ENCODE measurements at regions not wholly inside any gene's neighbourhood (a gene's known extent, or its start where the extent isn't known, plus 50 kb on each side); places are given as distances from the start of the nearest gene placed in this dataset.

DNA sequence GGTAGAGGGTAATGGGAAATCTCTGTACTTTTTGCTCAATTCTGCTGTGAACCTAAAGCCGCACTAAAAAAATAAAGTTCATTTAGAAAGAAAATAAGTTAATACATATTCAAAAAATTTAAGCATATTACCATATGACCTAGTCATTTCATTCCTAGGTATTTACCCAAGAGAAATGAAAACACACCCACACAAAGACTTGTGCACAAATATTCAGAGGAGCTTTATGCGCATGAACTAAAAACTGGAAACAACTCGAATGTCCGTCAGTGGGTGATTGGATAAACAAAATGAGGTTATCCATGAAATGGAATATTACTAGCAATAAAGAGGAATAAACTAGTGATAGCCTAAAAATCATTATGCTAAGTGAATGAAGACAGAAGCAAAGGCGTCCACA, 62.6 kb upstream of the ZNRF2 start:
- H3K36me3 ChIP-seq (ENCODE audit: low read depth, low read length), result no peaks in the 10 kb centered on the region
- TF ChIP-seq EZH2 (IDR thresholded peaks at IDR 0.05; ENCODE audit: low read length, unreplicated experiment) (no peak), CTCF (conservative IDR thresholded peaks at IDR 0.05; ENCODE audit: low read depth, low read length) (no peak), EZH2phosphoT487 (IDR thresholded peaks at IDR 0.05; ENCODE audit: borderline replicate concordance, low read length) (no peak)
- DNase-seq (no peak), ATAC-seq (no peak)
- H3K9me2 ChIP-seq (replicated peaks; ENCODE audit: low read length), result no peaks in the 10 kb centered on the region
- H3K79me2 ChIP-seq (ENCODE audit: low read length), result no peaks in the 10 kb centered on the region
- no peak overlapping the region for H3K27ac ChIP-seq (ENCODE audit: low read length)
- H4K20me1 ChIP-seq (ENCODE audit: low read length), result no peaks in the 10 kb centered on the region
- no peaks in the 10 kb centered on the region for H3K27me3 ChIP-seq (ENCODE audit: low read length)
- no TSS peak for BruUV-seq (replicated peaks)
- H2AFZ ChIP-seq (ENCODE audit: low read length), result no peak overlapping the region
- peaks cover 28% of the 10 kb centered on the region for H3K4me1 ChIP-seq (ENCODE audit: insufficient read depth, low read length)
- 0 out of 2 replicates have a peak, but pooled peaks cover 7% of the 10 kb centered on the region for H3K9me3 ChIP-seq (ENCODE audit: low read length)
- H3F3A ChIP-seq (ENCODE audit: low read length, unreplicated experiment), result no peaks in the 10 kb centered on the region
- no peak overlapping the region for H3K4me2 ChIP-seq (ENCODE audit: low read length)
- no peak overlapping the region for H3K9ac ChIP-seq (ENCODE audit: low read length)
- intact Hi-C loops (cut with micrococcal nuclease), result no loop called here
- POLR2A ChIA-PET (ENCODE audit: unreplicated experiment), result no interaction called here
- no peak overlapping the region for H3K4me3 ChIP-seq (ENCODE audit: low read length)
- CTCF ChIA-PET, result no interaction called here

GRCh38 chr7:30222515-30223215, 61.7 kb upstream of the ZNRF2 start:
- ChIA-PET CTCF (no interaction called here), POLR2A (ENCODE audit: unreplicated experiment) (interaction anchor here (0.6 kb wide), 1 partner anchor 195 kb away, joined by 3 read pairs; no protein-coding TSS in a partner anchor)
- Histone ChIP-seq H3F3A (ENCODE audit: low read length, unreplicated experiment) (no peaks in the 10 kb centered on the region), H3K27ac (ENCODE audit: low read length) (no peak overlapping the region), H3K36me3 (ENCODE audit: low read depth, low read length) (no peaks in the 10 kb centered on the region), H2AFZ (ENCODE audit: low read length) (no peak overlapping the region), H3K4me3 (ENCODE audit: low read length) (no peak overlapping the region), H3K4me1 (ENCODE audit: insufficient read depth, low read length) (peaks cover 32% of the 10 kb centered on the region), H3K4me2 (ENCODE audit: low read length) (no peak overlapping the region), H3K9me3 (ENCODE audit: low read length) (0 out of 2 replicates have a peak, but pooled peaks cover 7% of the 10 kb centered on the region), H4K20me1 (ENCODE audit: low read length) (no peaks in the 10 kb centered on the region), H3K27me3 (ENCODE audit: low read length) (no peaks in the 10 kb centered on the region), H3K9ac (ENCODE audit: low read length) (no peak overlapping the region), H3K79me2 (ENCODE audit: low read length) (no peaks in the 10 kb centered on the region), H3K9me2 (replicated peaks; ENCODE audit: low read length) (no peaks in the 10 kb centered on the region)
- ATAC-seq (no peak), DNase-seq (no peak)
- TF ChIP-seq CTCF (conservative IDR thresholded peaks at IDR 0.05; ENCODE audit: low read depth, low read length) (no peak), EZH2 (IDR thresholded peaks at IDR 0.05; ENCODE audit: low read length, unreplicated experiment) (no peak), EZH2phosphoT487 (IDR thresholded peaks at IDR 0.05; ENCODE audit: borderline replicate concordance, low read length) (no peak)
- intact Hi-C loops (cut with micrococcal nuclease), result no loop called here
- no TSS peak for BruUV-seq (replicated peaks)

DNA sequence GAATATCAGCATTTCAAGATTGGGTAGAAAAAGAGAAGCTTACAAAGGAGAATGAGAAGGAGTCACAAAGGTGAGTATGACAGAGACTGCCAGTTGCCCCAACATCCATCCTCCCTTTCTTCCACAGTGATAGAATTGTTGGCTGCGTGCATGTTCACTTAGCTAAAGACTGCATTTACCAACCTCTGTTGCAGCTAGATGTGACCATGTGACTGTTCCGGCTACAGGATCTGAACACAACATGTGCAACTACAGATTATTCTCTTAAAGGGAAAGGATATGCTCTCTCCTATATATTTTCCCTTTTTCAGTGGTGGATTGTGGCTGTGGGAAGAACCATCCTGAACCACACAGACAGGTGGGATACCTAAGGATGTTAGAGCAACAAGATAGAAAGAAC, 60.5 kb upstream of the ZNRF2 start:
- Histone ChIP-seq H3F3A (ENCODE audit: low read length, unreplicated experiment) (no peaks in the 10 kb centered on the region), H3K27ac (ENCODE audit: low read length) (no peak overlapping the region)
- POLR2A ChIA-PET (ENCODE audit: unreplicated experiment), result no interaction called here

More for the DNA sequence above, 60.5 kb upstream of the ZNRF2 start:
- TF ChIP-seq EZH2 (IDR thresholded peaks at IDR 0.05; ENCODE audit: low read length, unreplicated experiment) (no peak), EZH2phosphoT487 (IDR thresholded peaks at IDR 0.05; ENCODE audit: borderline replicate concordance, low read length) (no peak), CTCF (conservative IDR thresholded peaks at IDR 0.05; ENCODE audit: low read depth, low read length) (no peak)
- no TSS peak for BruUV-seq (replicated peaks)
- Histone ChIP-seq H2AFZ (ENCODE audit: low read length) (no peak overlapping the region), H3K79me2 (ENCODE audit: low read length) (no peaks in the 10 kb centered on the region), H3K9me3 (ENCODE audit: low read length) (0 out of 2 replicates have a peak, but pooled peaks cover 5% of the 10 kb centered on the region), H4K20me1 (ENCODE audit: low read length) (no peaks in the 10 kb centered on the region), H3K4me3 (ENCODE audit: low read length) (no peak overlapping the region), H3K9ac (ENCODE audit: low read length) (no peak overlapping the region), H3K36me3 (ENCODE audit: low read depth, low read length) (no peaks in the 10 kb centered on the region), H3K4me1 (ENCODE audit: insufficient read depth, low read length) (peaks cover 32% of the 10 kb centered on the region), H3K4me2 (ENCODE audit: low read length) (no peak overlapping the region), H3K27me3 (ENCODE audit: low read length) (no peaks in the 10 kb centered on the region), H3K9me2 (replicated peaks; ENCODE audit: low read length) (no peaks in the 10 kb centered on the region)
- CTCF ChIA-PET, result no interaction called here
- DNase-seq (no peak), ATAC-seq (no peak)
- intact Hi-C loops (cut with micrococcal nuclease), result no loop called here

Measured in PC-3 (cell line).